ENCODE measurements at regions not wholly inside any gene's neighbourhood (a gene's known extent, or its start where the extent isn't known, plus 50 kb on each side); places are given as distances from the start of the nearest gene placed in this dataset.

GRCh38 chr20:40016392-40016791, 672.6 kb downstream of the MAFB start:
- no peak for TF ChIP-seq CTCF (IDR thresholded peaks at IDR 0.05)
- TF ChIP-seq EP300 (IDR thresholded peaks at IDR 0.05): no peak

Measured in tibial nerve (tissue), 4 donors.